H1 (cell line): ENCODE measurements at regions not wholly inside any gene's neighbourhood (a gene's known extent, or its start where the extent isn't known, plus 50 kb on each side); places are given as distances from the start of the nearest gene placed in this dataset.

ENCODE experiments used
- CTCF ChIA-PET: fragments of 300-600 bp; sonication (Branson Sonifier 250); formaldehyde crosslinking; loops from one replicate; lab custom pipeline; 2021; ENCODE audit not compliant: partially characterized antibody; lab: Charles Lee
- POLR2A ChIA-PET: fragments of 300-600 bp; sonication (Branson Sonifier 250); formaldehyde crosslinking; loops from one replicate; lab custom pipeline; 2021; ENCODE audit warnings: inconsistent platforms; ENCODE audit not compliant: partially characterized antibody; lab: Charles Lee
- DNase-seq, 2 experiments: peaks; one replicate each; pipeline versions ENCODE4 v3.0.0 to v3.0.0-alpha.2; 2010 to 2022; ENCODE audit warnings: low spot score in 2 of 2, low read depth in 1 of 2, mixed read lengths in 1 of 2
- FAIRE-seq: peaks from 2 replicates; lab custom pipeline; 2011; peaks lifted over from hg19 to GRCh38; lab: Jason Lieb, UNC
- H2AFZ ChIP-seq: 2 replicates; pipeline ENCODE4 v1.8.1; 2012; ENCODE audit warnings: low read length, inconsistent platforms
- H2AK5ac ChIP-seq: 2 replicates; pipeline ENCODE4 v1.6.1; 2013; ENCODE audit warnings: low read depth, low read length
- H2BK120ac ChIP-seq: replicated peaks from 2 replicates; pipeline ENCODE3; 2013; ENCODE audit warnings: low read depth, low read length, inconsistent platforms
- H2BK12ac ChIP-seq: 2 replicates; pipeline ENCODE4 v1.6.1; 2013; ENCODE audit warnings: low read depth, low read length
- H2BK15ac ChIP-seq: 2 replicates; pipeline ENCODE4 v1.6.1; 2013; ENCODE audit warnings: low read length
- H2BK20ac ChIP-seq: 2 replicates; pipeline ENCODE4 v1.6.1; 2013; ENCODE audit warnings: low read length
- H2BK5ac ChIP-seq: 2 replicates; pipeline ENCODE4 v1.6.1; 2013; ENCODE audit warnings: low read depth, low read length
- H3K14ac ChIP-seq: 2 replicates; pipeline ENCODE4 v1.6.1; 2013; ENCODE audit warnings: inconsistent platforms; ENCODE audit not compliant: insufficient read length
- H3K18ac ChIP-seq: 2 replicates; pipeline ENCODE4 v1.6.1; 2013; ENCODE audit warnings: low read length; ENCODE audit errors: extremely low read depth
- H3K23ac ChIP-seq: 2 replicates; pipeline ENCODE4 v1.6.1; 2013; ENCODE audit warnings: inconsistent platforms; ENCODE audit not compliant: insufficient read length
- H3K23me2 ChIP-seq: 2 replicates; pipeline ENCODE4 v1.6.1; 2013; ENCODE audit warnings: low read depth, low read length
- H3K27ac ChIP-seq: 2 replicates; pipeline ENCODE4 v1.6.1; 2011; ENCODE audit warnings: low read depth, low read length, inconsistent platforms
- H3K27me3 ChIP-seq, 4 experiments: replicated peaks in 1 of 4; 1 replicate in 1 of 4; 2 replicates in 3 of 4; pipeline versions ENCODE4 v1.6.1 to v1.8.1; 2011 to 2013; ENCODE audit warnings: low read length in 3 of 4, mild to moderate bottlenecking in 3 of 4, inconsistent platforms in 2 of 4, mixed read lengths in 2 of 4, moderate library complexity in 1 of 4; ENCODE audit not compliant: control insufficient read depth in 3 of 4, insufficient read depth in 3 of 4; ENCODE audit errors: extremely low read depth in 1 of 4
- H3K36me3 ChIP-seq, 4 experiments: 2 replicates each; pipeline versions ENCODE4 v1.6.1 to v1.8.1; 2011 to 2013; ENCODE audit warnings: mild to moderate bottlenecking in 4 of 4, low read length in 3 of 4, moderate library complexity in 2 of 4, control low read depth in 1 of 4, inconsistent platforms in 1 of 4; ENCODE audit not compliant: insufficient read depth in 4 of 4, control insufficient read depth in 2 of 4
- H3K4ac ChIP-seq: replicated peaks from 2 replicates; pipeline ENCODE3; 2013; ENCODE audit warnings: low read length, low read depth, mixed read lengths, inconsistent platforms; ENCODE audit not compliant: insufficient read length
- H3K4me1 ChIP-seq, 4 experiments: replicated peaks in 1 of 4; 1 replicate in 1 of 4; 2 replicates in 3 of 4; pipeline versions ENCODE4 v1.6.1 to v1.8.1; 2011 to 2013; ENCODE audit warnings: low read length in 3 of 4, inconsistent platforms in 2 of 4, mixed read lengths in 1 of 4; ENCODE audit not compliant: insufficient read depth in 4 of 4, control insufficient read depth in 3 of 4
- H3K4me2 ChIP-seq, 2 experiments: 2 replicates each; pipeline versions ENCODE4 v1.6.1 to v1.8.1; 2011 to 2013; ENCODE audit warnings: low read depth in 2 of 2, low read length in 2 of 2, control low read depth in 1 of 2, inconsistent platforms in 1 of 2, mild to moderate bottlenecking in 1 of 2; ENCODE audit not compliant: insufficient read depth in 1 of 2
- H3K4me3 ChIP-seq, 4 experiments: fragments of 200-600, 300-600 bp in 1 of 4; sonication (generic), shearing (Covaris generic), sonication (Bioruptor Twin) in 1 of 4; 2 replicates each; pipeline versions ENCODE4 v1.5.1 to v1.8.1; 2011 to 2016; ENCODE audit warnings: low read length in 4 of 4, low read depth in 3 of 4, control low read depth in 2 of 4, inconsistent platforms in 2 of 4, mild to moderate bottlenecking in 2 of 4, mixed read lengths in 1 of 4, moderate library complexity in 1 of 4; ENCODE audit not compliant: insufficient read depth in 2 of 4; ENCODE audit errors: extremely low read depth in 1 of 4
- H3K56ac ChIP-seq: replicated peaks from 2 replicates; pipeline ENCODE3; 2013; ENCODE audit warnings: low read depth, mild to moderate bottlenecking, mixed read lengths, low read length, inconsistent platforms; ENCODE audit not compliant: insufficient read length
- H3K79me1 ChIP-seq: 2 replicates; pipeline ENCODE4 v1.6.1; 2013; ENCODE audit warnings: low read depth, low read length, control low read depth
- H3K79me2 ChIP-seq, 2 experiments: 2 replicates each; pipeline versions ENCODE4 v1.6.1 to v1.8.1; 2012 to 2013; ENCODE audit warnings: low read length in 2 of 2, mild to moderate bottlenecking in 2 of 2, inconsistent platforms in 1 of 2; ENCODE audit not compliant: insufficient read depth in 2 of 2, control insufficient read depth in 1 of 2
- H3K9ac ChIP-seq, 4 experiments: replicated peaks in 1 of 4; 1 replicate in 1 of 4; 2 replicates in 3 of 4; pipeline versions ENCODE4 v1.6.1 to v1.8.1; 2011 to 2013; ENCODE audit warnings: low read depth in 3 of 4, low read length in 3 of 4, control low read depth in 2 of 4, mild to moderate bottlenecking in 2 of 4, moderate library complexity in 2 of 4, inconsistent platforms in 1 of 4; ENCODE audit errors: extremely low read depth in 1 of 4
- H3K9me3 ChIP-seq, 2 experiments: 2 replicates each; pipeline versions ENCODE4 v1.6.1 to v1.8.1; 2012 to 2013; ENCODE audit warnings: mild to moderate bottlenecking in 2 of 2, moderate library complexity in 2 of 2, control low read depth in 1 of 2, inconsistent platforms in 1 of 2, low read depth in 1 of 2, low read length in 1 of 2, mixed read lengths in 1 of 2; ENCODE audit not compliant: insufficient read depth in 2 of 2
- H4K20me1 ChIP-seq, 2 experiments: replicated peaks in 1 of 2; 2 replicates each; pipeline versions ENCODE3 to v1.8.1; 2011 to 2013; ENCODE audit warnings: inconsistent platforms in 2 of 2, low read length in 2 of 2, mild to moderate bottlenecking in 1 of 2; ENCODE audit not compliant: insufficient read depth in 2 of 2, control insufficient read depth in 1 of 2
- H4K5ac ChIP-seq: 2 replicates; pipeline ENCODE4 v1.6.1; 2013; ENCODE audit warnings: low read length, low read depth, mixed read lengths, inconsistent platforms; ENCODE audit not compliant: insufficient read length
- H4K8ac ChIP-seq: 2 replicates; pipeline ENCODE4 v1.8.0; 2013; ENCODE audit warnings: mild to moderate bottlenecking, moderate library complexity, low read length, inconsistent platforms; ENCODE audit not compliant: insufficient read depth; ENCODE audit errors: extremely low read depth
- H4K91ac ChIP-seq: replicated peaks from 2 replicates; pipeline ENCODE3; 2013; ENCODE audit warnings: low read length, mixed read lengths, inconsistent platforms; ENCODE audit not compliant: insufficient read length
- BACH1 ChIP-seq: IDR thresholded peaks from 2 replicates; pipeline ENCODE4 v1.6.1; 2012; ENCODE audit warnings: low read length, improper control_type of control experiment
- CBX5 ChIP-seq: fragments of 300-800, 300-1000 bp; sonication (generic); IDR thresholded peaks from 2 replicates; pipeline ENCODE4 v1.7.1; 2016; ENCODE audit warnings: antibody characterized with exemption, low read length, low read depth
- POLR2AphosphoS5 ChIP-seq: IDR thresholded peaks from 2 replicates; pipeline ENCODE4 v1.6.1; 2011; ENCODE audit warnings: low read depth, low read length
- RBBP5 ChIP-seq: IDR thresholded peaks from 2 replicates; pipeline ENCODE4 v1.7.1; 2012; ENCODE audit warnings: low read depth, mild to moderate bottlenecking, inconsistent platforms, low read length, moderate library complexity, borderline replicate concordance
- RNF2 ChIP-seq: fragments of 200-900, 300-1000 bp; sonication (generic); IDR thresholded peaks from 2 replicates; pipeline ENCODE4 v1.7.1; 2016; ENCODE audit warnings: borderline replicate concordance, low read depth, mild to moderate bottlenecking, antibody characterized with exemption, low read length; ENCODE audit not compliant: poor library complexity, severe bottlenecking; ENCODE audit errors: missing control alignments
- SAP30 ChIP-seq: fragments of 300-600 bp; sonication (generic); IDR thresholded peaks from 2 replicates; pipeline ENCODE4 v1.7.1; 2012; ENCODE audit warnings: low read length, moderate library complexity, mild to moderate bottlenecking, inconsistent platforms; ENCODE audit not compliant: insufficient read depth, insufficient replicate concordance
- SIRT6 ChIP-seq: IDR thresholded peaks from one replicate; pipeline ENCODE4 v1.7.1; 2012; ENCODE audit warnings: low read length, inconsistent platforms
- TAF7 ChIP-seq: optimal IDR thresholded peaks from 2 replicates; pipeline ENCODE3; 2011; ENCODE audit warnings: low read depth, mild to moderate bottlenecking, inconsistent platforms, low read length, moderate library complexity, borderline replicate concordance
- TBP ChIP-seq: IDR thresholded peaks from 2 replicates; pipeline ENCODE4 v1.6.1; 2011; ENCODE audit warnings: low read depth, low read length, improper control_type of control experiment
- YY1 ChIP-seq: IDR thresholded peaks from 2 replicates; pipeline ENCODE4 v1.6.1; 2011; ENCODE audit warnings: low read depth, mild to moderate bottlenecking, low read length
- ZNF274 ChIP-seq: IDR thresholded peaks from 2 replicates; pipeline ENCODE4 v1.7.0; 2012; ENCODE audit warnings: low read length, borderline replicate concordance; ENCODE audit errors: extremely low read depth
- WGBS, 2 experiments: shearing (Covaris generic) in 1 of 2; methylation state at CpG; one replicate each; pipeline versions ENCODE4 v1.1.6 to v1.1.7; 2013 to 2015; ENCODE audit warnings: low lambda C conversion rate in 2 of 2, mixed read lengths in 2 of 2, inconsistent platforms in 1 of 2, low coverage in 1 of 2, missing lambda C conversion rate in 1 of 2; ENCODE audit not compliant: insufficient replicate concordance in 2 of 2, insufficient coverage in 1 of 2, insufficient read length in 1 of 2; ENCODE audit errors: extremely low coverage in 1 of 2, missing lambda C conversion rate in 1 of 2; 5-methylcytosine and 5-hydroxymethylcytosine counted together
- TF ChIP-seq, protein P1 (sequence below): IDR thresholded peaks from 2 replicates; pipeline ENCODE4 v1.6.1; 2011; ENCODE audit warnings: low read depth, mild to moderate bottlenecking, low read length; ENCODE audit not compliant: insufficient read depth

DNA sequence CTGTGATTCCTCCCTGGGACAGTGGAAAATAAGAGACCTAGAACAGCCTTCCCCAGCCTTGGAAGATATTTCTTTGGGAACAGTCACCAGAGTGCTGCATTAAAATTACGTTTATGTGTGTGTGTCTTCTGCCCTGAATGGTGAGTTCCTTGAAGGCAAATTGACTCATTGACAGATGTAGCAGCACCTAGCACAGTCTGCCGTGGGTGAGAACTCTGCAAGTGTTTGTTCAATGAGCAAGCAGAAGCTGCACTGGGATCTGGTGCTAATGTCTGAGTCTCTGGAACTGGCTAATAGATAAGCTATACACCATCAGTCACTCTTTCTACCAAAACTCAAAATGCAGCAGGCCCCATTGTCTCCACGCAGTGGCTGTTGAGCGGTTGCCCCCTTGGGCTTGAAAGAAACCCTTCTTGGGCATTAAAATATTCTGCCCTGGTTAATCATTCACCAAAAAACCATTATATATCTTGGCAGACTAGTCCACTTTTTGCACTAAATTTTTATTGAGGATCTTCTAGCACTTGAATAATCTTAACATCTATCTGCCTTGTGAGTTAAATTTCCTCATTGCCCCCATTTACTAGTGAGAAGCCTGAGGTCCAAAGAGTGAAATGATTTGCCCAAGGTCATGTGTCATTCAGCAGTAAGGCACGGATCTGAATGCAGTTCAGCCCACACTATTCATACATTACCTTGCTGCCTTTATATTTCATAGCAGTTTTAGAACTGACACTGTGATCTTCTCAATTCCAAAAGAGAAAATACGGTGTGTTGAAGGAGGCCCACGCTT, 87.8 kb upstream of the GALNT18 start:
- H4K5ac ChIP-seq: no peak overlapping the region
- WGBS, 2 experiments: 83% methylated on average over 7 of the region's 7 CpGs; no CpG with 5 or more reads in 1 of the 2 experiments
- H3K56ac ChIP-seq: no peak overlapping the region
- H3K23me2 ChIP-seq: no peaks in the 10 kb centered on the region
- H4K8ac ChIP-seq: no peak overlapping the region
- no peaks in the 10 kb centered on the region for H3K9me3 ChIP-seq
- POLR2A ChIA-PET: no interaction called here
- H3K14ac ChIP-seq: no peak overlapping the region
- no peak overlapping the region for H3K4ac ChIP-seq
- no peak overlapping the region for H2AFZ ChIP-seq
- CTCF ChIA-PET: interaction anchor here (0.6 to 2.2 kb wide), 4 partner anchors 53 to 685 kb away, joined by 3 to 6 read pairs (median 3); no protein-coding TSS in a partner anchor
- H3K27ac ChIP-seq: no peak overlapping the region
- DNase-seq (no peak), FAIRE-seq (no peak)
- H4K20me1 ChIP-seq: no peaks in the 10 kb centered on the region
- H3K23ac ChIP-seq: no peak overlapping the region
- H3K9ac ChIP-seq: no peak overlapping the region
- H3K79me2 ChIP-seq: no peaks in the 10 kb centered on the region
- no peak overlapping the region for H4K91ac ChIP-seq
- H3K36me3 ChIP-seq: no peaks in the 10 kb centered on the region
- H2BK120ac ChIP-seq: no peak overlapping the region
- H2BK12ac ChIP-seq: no peak overlapping the region
- H3K4me3 ChIP-seq: no peak overlapping the region
- no peak overlapping the region for H2BK20ac ChIP-seq
- H3K4me1 ChIP-seq: peaks cover 0 to 5% (median 0%) of the 10 kb centered on the region in 4 experiments; a peak in 1 of 7 replicates
- no peak overlapping the region for H2BK5ac ChIP-seq
- H3K18ac ChIP-seq: no peak overlapping the region
- H3K4me2 ChIP-seq: no peak overlapping the region
- no peaks in the 10 kb centered on the region for H3K27me3 ChIP-seq
- H2AK5ac ChIP-seq: no peak overlapping the region
- H3K79me1 ChIP-seq: no peaks in the 10 kb centered on the region
- H2BK15ac ChIP-seq: no peak overlapping the region
- TF ChIP-seq TAF7: no peak
- TF ChIP-seq CBX5: no peak
- TF ChIP-seq RBBP5: no peak
- no peak for TF ChIP-seq POLR2AphosphoS5
- no peak for TF ChIP-seq SAP30
- no peak for TF ChIP-seq TBP
- TF ChIP-seq RNF2: no peak
- TF ChIP-seq ZNF274: no peak
- TF ChIP-seq SIRT6: no peak
- TF ChIP-seq, protein P1, sequence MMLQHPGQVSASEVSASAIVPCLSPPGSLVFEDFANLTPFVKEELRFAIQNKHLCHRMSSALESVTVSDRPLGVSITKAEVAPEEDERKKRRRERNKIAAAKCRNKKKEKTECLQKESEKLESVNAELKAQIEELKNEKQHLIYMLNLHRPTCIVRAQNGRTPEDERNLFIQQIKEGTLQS: no peak
- no peak for TF ChIP-seq BACH1
- TF ChIP-seq YY1: no peak
